ENCODE measurements at regions not wholly inside any gene's neighbourhood (a gene's known extent, or its start where the extent isn't known, plus 50 kb on each side); places are given as distances from the start of the nearest gene placed in this dataset.

DNA sequence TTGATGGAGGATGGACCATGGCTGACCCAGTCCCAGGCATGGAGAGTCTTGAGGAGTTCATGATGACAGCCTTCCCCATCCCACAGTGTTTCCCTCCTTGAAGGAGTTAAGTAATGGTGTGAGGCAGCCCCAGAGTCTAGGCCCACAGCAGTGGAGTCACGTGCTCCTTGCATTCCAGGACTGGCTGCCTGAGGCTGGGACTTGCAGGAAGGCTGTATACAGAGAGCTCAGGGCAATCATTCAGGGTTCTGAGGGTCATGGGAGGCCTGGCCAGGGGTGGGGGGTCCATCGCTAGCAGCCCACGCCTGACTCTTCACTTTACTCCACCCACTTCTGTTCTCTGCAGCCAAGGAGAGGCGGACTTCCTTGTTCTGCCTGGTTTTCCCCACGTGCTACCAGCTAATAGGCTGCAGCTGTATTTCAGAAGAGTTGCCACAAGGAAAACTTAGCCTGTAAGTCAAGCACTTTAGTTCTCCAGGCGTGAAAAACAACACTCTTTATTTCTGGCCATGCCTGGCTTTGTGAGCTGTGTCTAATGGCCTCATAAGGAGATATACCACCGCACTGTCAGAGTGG is 272.5 kb downstream of the DHX35 start:
- no peak for DNase-seq

- DNase-seq, result no peak
Observed at GRCh38 chr20:39233755-39234154, 271.6 kb downstream of the DHX35 start.

GRCh38 chr20:39227416-39227815 is 265.3 kb downstream of the DHX35 start:
- no peak for DNase-seq

- no peak for DNase-seq
Observed at GRCh38 chr20:39225978-39226377, 263.8 kb downstream of the DHX35 start.

- DNase-seq, result no peak
Observed at GRCh38 chr20:39225536-39225935, 263.4 kb downstream of the DHX35 start.

DNA sequence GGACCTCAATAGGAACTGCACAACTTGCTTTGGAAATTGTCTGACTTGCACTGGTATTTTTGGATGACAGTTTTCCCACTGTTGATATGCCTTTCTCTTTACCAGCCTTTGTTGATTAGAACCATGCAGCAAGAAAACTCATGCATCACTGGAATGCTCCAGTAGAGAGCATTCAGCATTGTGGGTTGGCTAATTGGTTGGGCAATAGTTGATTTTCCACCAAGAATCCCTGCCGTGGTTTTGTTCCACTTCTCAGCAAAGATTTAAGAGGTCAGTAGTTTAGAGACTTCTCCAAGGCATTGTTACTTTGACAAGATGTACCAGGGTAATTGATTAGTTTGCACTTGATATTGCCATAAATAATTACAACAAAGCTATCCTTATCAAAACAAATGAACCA is 260.0 kb downstream of the DHX35 start:
- no peak for DNase-seq

GRCh38 chr20:39216195-39216594 is 254.1 kb downstream of the DHX35 start:
- no peak for DNase-seq

DNA sequence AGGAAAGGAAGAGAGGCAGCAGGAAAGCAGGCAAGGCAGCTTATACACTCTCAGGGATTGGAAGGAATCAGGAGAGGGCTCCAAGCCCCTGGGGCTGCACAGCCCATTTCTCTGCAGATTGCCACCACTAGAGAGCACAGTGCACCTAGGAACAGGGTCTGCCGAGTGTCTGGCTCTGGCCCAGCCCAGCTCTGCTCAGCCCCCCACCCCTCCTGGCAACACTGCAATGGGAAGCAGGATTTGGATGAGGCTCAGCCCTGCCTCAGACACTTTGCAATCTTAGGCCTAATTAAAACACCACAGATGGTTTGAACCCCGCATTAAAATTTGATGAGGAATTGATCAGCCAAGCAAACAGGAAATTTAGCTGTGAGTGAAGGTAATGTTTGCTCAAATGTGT is 252.7 kb downstream of the DHX35 start:
- DNase-seq, result no peak

DNA sequence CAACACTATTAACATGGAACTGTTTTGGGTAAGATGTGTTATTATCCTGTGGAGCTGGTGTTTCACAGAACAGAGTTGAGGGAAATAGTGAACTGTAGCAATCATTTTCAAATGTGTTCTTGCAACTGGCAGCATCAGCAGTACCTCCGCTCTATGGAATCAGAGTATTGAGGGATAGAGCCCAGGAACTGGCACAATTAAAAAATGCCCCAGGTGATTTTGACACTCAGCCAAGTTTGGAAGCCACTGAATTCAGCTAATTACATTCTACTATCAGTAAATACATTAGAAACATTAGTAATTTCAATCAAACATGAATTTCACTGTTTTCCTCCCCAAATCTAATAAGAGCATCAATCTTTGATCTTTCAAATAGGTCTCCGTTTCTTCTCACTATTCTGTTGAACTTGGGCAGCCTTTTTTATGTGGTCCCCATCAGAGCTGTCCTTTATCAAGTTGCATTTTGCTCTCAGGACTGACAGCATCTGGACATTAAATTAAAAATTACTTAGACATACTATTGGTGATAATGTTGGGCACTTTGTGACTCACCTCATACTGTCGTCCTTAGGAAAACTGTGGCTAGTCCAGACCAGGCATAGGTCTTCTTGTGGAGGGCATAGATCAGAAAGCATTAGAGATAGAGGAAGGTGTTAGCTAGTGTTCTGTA is 251.5 kb downstream of the DHX35 start:
- DNase-seq, result no peak

GRCh38 chr20:39211060-39211748 is 249.1 kb downstream of the DHX35 start:
- no peak for DNase-seq

DNA sequence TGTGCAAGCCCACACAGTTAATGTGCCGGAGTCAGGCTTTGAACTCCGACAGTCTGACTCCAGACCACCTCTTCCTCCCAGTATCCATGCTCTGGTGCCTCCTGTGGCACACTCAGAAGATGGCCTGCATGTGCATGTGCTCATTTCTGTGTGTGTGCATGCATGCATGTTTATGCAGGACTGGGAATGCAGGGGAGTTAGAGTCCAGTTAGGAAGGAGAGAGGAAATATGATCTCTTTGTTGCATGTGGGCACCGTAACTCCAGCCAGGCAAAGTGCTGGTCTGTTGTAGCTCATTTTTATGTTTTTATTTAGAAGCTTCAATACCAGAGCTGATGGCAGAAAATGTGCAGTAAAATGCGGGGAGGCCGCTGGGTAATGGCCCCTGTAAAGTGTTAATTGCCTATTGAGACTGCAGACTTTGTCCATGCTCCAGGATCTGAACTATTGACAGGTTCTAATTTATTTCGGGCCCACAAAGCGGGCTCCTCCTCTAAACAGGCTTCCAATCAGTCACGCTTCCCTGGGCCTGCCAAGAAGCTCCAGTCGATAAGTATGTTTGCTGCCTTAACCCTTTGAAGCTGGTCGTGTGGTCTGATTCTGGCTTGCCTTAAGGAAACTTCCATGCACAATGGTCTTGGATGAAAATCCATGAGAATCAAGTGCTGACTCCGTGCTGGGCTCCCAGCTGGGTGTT is 248.3 kb downstream of the DHX35 start:
- DNase-seq, result no peak

GRCh38 chr20:39206899-39207564 is 244.9 kb downstream of the DHX35 start:
- DNase-seq, result no peak

- DNase-seq, result no peak
Observed at GRCh38 chr20:39195582-39196021, 233.5 kb downstream of the DHX35 start.

- DNase-seq, result no peak
Observed at GRCh38 chr20:39190666-39191570, 228.8 kb downstream of the DHX35 start.

- no peak for DNase-seq
Observed at GRCh38 chr20:39188266-39188765, 226.2 kb downstream of the DHX35 start.

DNA sequence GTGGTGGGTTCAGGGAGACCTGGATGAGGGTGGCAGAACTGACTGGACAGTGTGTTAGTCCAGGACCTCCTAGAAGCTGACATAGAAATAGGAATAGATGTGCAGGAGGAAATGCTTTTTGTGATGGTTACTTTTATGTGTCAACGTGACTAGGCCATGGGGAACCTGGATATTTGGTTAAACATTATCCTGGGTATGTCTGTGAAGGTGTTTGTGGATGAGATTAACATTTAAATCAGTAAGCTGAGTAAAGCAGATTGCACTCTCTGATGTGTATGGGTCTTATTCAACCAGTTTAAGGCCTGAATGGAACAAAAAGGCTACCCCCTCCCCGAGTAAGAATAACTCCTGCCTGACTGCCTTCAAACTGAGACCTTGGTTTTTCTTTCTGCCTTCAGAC is 219.3 kb downstream of the DHX35 start:
- no peak for DNase-seq

DNA sequence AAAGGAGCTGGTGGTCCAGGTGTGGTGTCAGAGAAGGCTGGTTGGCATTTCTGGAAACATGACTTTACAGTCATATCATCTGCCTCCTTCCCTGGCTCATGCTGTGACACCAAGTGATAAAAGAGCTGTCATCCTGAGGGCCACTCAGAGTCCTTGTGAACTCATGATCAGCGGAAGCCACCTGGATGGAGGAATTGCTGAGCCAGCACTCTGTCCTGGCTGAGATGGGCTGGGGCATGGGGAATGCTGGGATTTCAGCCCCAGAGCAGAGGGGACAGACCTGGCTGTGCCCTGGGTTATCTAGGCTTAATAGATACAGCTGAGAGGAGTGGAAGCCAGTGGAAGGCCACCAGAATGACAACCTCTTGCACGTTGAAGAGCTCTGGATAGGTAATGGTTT is 214.3 kb downstream of the DHX35 start:
- DNase-seq, result no peak

GRCh38 chr20:39170896-39171463 is 208.8 kb downstream of the DHX35 start:
- DNase-seq, result no peak

GRCh38 chr20:39165099-39165498 is 203.0 kb downstream of the DHX35 start:
- no peak for DNase-seq

GRCh38 chr20:39164642-39165041 is 202.5 kb downstream of the DHX35 start:
- DNase-seq, result no peak

GRCh38 chr20:39163993-39164392 is 201.8 kb downstream of the DHX35 start:
- no peak for DNase-seq

DNA sequence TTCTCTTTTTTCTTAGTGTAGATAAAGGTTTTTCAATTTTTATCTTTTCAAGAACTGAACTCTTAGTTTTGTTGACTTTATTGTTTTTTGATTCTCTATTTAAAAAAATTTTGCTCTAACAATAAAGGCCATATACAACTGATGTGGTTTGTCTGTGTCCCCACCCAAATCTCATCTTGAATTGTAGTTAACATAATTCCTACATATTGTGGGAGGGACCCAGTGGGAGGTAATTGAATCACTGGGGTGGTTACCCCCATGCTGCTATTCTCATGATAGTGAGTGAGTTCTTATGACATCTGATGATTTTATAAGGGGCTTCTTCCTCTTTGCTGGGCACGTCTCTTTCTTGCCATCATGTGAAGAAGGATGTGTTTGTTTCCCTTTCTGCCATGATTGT is 199.8 kb downstream of the DHX35 start:
- no peak for DNase-seq

Data from CD4-positive, alpha-beta T cell treated with Interleukin-12 subunit alpha and Interleukin-12 subunit beta, for 1 hour (primary cell).